PC-9 (cell line): ENCODE measurements at regions not wholly inside any gene's neighbourhood (a gene's known extent, or its start where the extent isn't known, plus 50 kb on each side); places are given as distances from the start of the nearest gene placed in this dataset.

Experiments
- EZH2 ChIP-seq: fragments of 200-600 bp; sonication (generic); IDR thresholded peaks from 2 replicates; pipeline ENCODE4 v1.8.0; 2017; ENCODE audit warnings: antibody characterized with exemption, low read depth
- TF ChIP-seq, protein P1 (sequence below): fragments of 200-600 bp; sonication (generic); conservative IDR thresholded peaks from 2 replicates; pipeline ENCODE4 v1.6.1; 2017; ENCODE audit warnings: mixed run types, antibody characterized with exemption, mild to moderate bottlenecking, moderate library complexity

- TF ChIP-seq, protein P1, sequence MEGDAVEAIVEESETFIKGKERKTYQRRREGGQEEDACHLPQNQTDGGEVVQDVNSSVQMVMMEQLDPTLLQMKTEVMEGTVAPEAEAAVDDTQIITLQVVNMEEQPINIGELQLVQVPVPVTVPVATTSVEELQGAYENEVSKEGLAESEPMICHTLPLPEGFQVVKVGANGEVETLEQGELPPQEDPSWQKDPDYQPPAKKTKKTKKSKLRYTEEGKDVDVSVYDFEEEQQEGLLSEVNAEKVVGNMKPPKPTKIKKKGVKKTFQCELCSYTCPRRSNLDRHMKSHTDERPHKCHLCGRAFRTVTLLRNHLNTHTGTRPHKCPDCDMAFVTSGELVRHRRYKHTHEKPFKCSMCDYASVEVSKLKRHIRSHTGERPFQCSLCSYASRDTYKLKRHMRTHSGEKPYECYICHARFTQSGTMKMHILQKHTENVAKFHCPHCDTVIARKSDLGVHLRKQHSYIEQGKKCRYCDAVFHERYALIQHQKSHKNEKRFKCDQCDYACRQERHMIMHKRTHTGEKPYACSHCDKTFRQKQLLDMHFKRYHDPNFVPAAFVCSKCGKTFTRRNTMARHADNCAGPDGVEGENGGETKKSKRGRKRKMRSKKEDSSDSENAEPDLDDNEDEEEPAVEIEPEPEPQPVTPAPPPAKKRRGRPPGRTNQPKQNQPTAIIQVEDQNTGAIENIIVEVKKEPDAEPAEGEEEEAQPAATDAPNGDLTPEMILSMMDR, result no peak
- no peak for TF ChIP-seq EZH2
Measured at GRCh38 chr12:90078344-90078743, 369.7 kb upstream of the ATP2B1 start.
